Putamen (tissue), 1 donor: ENCODE measurements at regions not wholly inside any gene's neighbourhood (a gene's known extent, or its start where the extent isn't known, plus 50 kb on each side); places are given as distances from the start of the nearest gene placed in this dataset.
"Not testable (repeated sequence)": the region's sequence is repeated elsewhere in the genome, so short reads cannot be mapped to it uniquely, and the experiment has no call there.

ENCODE experiments used
- DNase-seq: peaks from one replicate; pipeline ENCODE4 v3.0.0-alpha.2; 2016; ENCODE audit warnings: low spot score

DNA sequence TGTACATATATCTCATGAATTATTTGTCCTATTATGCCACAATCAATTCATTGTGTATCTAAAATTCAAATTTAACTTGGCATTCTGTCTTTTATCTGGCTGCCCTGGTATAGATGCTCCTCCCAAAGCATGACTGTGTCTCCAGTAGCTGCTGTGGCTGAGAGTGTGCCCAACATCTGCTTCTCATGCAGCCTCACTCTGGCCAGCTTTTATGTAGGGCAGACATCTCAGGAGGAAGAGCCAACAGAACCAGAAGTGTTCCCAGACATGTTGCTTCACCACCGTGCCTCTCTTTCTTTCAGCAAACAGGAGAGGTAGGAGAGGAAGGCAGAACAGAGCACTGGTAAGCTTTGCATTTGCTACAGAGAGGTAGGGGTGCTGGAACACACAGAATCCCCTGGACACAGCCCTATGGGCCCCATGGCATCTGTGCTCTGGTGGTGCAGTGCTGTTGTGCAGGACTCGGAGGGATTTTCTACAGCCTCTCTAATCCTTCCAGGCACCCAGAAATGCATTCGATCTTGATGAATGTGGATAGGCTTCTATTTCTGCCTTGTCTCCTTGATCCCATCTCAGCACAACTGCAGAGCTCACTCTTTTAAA lies 637.1 kb downstream of the UTRN start:
- no peak for DNase-seq

GRCh38 chr6:144922771-144923490 lies 637.8 kb downstream of the UTRN start:
- not testable (repeated sequence) for DNase-seq

DNA sequence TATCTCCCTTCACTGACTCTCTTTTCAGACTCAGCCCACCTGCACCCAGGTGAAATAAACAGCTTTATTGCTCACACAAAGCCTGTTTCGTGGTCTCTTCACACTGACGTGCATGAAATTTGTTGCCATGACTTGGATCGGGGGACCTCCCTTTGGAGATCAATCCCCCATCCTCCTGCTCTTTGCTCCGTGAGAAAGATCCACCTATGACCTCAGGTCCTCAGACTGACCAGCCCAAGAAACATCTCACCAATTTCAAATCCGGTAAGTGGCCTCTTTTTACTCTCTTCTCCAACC lies 638.3 kb downstream of the UTRN start:
- DNase-seq: not testable (repeated sequence)

GRCh38 chr6:144928847-144929246 lies 643.7 kb downstream of the UTRN start:
- DNase-seq: no peak

- DNase-seq: no peak
These were observed 644.1 kb downstream of the UTRN start for GRCh38 chr6:144929262-144929661.

DNA sequence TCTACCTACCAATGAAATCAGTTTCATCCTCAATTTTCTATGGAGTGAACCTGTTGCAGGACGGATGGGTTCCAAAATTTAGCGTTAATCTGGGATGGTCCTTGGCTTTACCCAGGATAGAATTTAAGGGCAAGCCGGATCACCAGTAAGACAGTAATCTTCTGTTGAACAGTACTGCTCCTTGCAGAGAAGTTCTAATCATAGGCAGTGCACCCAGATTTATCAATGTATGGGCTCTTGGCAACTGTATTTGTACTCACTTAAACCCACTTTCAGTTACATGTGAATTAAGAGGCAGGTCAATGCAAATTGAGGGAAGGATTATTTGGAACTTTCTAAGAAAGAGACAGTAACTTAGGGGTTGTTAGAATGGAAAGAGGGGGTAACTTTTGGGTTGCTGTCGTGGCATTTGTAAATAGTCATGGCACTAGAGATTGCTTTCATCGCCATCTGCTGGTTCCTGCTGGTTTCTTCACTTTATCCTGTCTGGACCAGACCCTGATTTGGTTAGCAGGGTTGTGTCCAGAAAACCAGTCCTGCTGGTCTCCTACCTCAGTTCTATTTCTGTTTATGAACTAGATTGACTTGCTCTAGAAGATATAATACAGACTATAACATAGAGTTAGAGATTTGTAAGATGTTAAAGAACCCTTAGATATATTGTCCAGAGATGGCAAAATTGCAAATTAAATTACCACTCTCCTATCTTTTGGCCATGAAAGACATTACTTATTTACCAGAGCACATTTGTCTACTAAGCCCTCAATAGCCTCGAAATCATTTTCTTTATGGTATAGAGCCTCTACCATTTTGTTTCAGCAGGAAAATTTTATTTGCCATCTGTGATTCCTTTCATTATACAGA lies 646.3 kb downstream of the UTRN start:
- DNase-seq: no peak

- no peak for DNase-seq
These were observed 647.5 kb downstream of the UTRN start for GRCh38 chr6:144932621-144933020.

GRCh38 chr6:144935181-144935580 lies 650.0 kb downstream of the UTRN start:
- no peak for DNase-seq

DNA sequence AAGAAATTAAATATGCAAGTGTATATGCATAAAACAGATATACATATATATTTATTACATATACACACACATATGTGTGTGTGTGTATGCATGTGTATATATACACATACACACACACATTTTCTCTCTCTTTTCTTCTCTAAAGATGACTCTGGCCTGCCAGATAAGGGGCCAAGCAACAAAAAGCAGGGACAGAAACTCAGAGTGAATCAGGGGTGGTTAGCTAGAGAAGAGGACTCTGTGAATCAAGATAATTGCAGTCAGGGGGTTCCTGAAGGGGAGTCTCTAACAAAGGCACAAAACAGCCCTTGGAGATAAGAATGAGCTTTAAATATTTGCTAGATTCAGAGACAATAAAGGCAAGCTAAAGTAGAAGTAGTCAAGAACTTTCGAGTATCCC lies 650.5 kb downstream of the UTRN start:
- no peak for DNase-seq

DNA sequence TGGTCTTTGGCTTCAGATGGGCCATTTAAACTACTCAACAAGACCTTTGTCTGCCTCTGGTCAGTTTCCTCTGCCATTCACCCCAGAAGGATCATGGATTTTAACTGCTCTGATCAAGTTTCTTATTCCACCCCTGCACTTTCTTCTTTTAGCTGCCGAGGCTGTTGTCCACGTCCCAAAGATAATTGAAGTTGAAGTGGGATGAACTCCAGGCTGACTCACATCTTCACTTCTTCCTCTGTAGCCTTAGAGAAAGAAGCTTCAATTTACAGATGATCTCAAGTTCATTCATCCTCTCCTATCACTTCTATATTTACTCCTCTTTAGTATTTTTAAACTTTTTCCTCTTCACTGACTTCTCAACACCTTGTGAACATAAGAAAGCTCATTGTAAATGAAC lies 651.6 kb downstream of the UTRN start:
- no peak for DNase-seq

GRCh38 chr6:144939921-144940320 lies 654.8 kb downstream of the UTRN start:
- no peak for DNase-seq

- DNase-seq: no peak
These were observed 659.0 kb downstream of the UTRN start for GRCh38 chr6:144944106-144944505.

DNA sequence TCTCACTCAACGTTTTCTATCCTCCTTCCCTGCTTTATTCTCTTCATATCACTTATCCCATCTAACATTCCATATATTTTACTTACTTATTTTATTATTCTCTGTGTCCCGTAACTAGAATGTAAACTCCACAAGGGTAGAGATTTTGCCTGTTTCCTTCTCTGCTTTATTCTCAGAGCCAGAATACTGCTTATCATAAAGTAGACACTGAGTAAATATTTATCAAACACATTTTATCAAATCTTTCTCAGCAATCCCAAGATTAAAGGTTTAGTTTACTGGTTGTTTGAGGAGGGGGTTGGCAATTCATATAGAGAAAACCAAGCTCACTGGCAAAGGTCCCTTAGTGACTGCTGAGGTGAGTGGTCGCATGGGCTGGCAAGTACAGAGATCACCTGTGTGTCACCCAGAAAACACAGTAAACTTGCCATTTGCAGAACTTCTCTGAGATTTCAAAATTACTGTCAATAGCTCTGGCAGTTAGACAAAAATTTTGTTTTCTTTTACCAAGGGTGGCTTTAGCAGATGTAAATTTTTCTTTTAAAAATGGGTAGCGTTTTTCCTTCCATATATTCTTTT lies 662.4 kb downstream of the UTRN start:
- no peak for DNase-seq

- DNase-seq: no peak
These were observed 666.7 kb downstream of the UTRN start for GRCh38 chr6:144951730-144952437.

- no peak for DNase-seq
These were observed 667.5 kb downstream of the UTRN start for GRCh38 chr6:144952456-144953240.

- no peak for DNase-seq
These were observed 668.6 kb downstream of the UTRN start for GRCh38 chr6:144953552-144954240.

- DNase-seq: no peak
These were observed 669.1 kb downstream of the UTRN start for GRCh38 chr6:144954241-144954556.

DNA sequence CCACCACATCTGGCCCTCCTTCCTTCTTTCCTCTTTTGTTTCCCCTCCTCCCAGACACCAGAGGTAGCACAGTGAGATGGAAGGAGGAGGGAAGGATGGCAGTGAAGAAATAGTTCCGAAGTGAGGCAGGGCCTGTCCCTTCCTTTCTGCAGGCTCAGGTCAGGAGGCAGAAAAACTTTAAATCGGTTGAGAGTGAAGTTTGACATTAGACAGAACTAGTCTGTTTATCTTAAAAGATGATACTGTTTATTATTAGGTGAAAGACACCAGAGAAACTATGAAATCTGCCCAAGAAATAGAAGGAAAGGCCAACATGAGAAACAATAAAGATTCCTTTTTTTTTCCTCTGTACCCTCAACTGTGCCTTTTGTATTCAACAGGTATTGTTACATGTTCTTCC lies 670.3 kb downstream of the UTRN start:
- DNase-seq: no peak

- no peak for DNase-seq
These were observed 670.7 kb downstream of the UTRN start for GRCh38 chr6:144955859-144956258.

GRCh38 chr6:144956697-144957096 lies 671.6 kb downstream of the UTRN start:
- DNase-seq: not testable (repeated sequence)
